Neural progenitor cell (in vitro differentiated cells): ENCODE measurements at regions not wholly inside any gene's neighbourhood (a gene's known extent, or its start where the extent isn't known, plus 50 kb on each side); places are given as distances from the start of the nearest gene placed in this dataset.

ENCODE experiments used
- EZH2 ChIP-seq: fragments of 200-600 bp; sonication (generic); IDR thresholded peaks from 2 replicates; pipeline ENCODE4 v1.6.1; 2017; ENCODE audit warnings: antibody characterized with exemption, mild to moderate bottlenecking, moderate library complexity
- TF ChIP-seq, protein P1 (sequence below): fragments of 200-600 bp; sonication (generic); IDR thresholded peaks from 2 replicates; pipeline ENCODE4 v1.5.1; 2017; ENCODE audit warnings: antibody characterized with exemption, mild to moderate bottlenecking

GRCh38 chrY:10986655-10987054 is 1459.0 kb downstream of the TSPY10 start:
- TF ChIP-seq, protein P1, sequence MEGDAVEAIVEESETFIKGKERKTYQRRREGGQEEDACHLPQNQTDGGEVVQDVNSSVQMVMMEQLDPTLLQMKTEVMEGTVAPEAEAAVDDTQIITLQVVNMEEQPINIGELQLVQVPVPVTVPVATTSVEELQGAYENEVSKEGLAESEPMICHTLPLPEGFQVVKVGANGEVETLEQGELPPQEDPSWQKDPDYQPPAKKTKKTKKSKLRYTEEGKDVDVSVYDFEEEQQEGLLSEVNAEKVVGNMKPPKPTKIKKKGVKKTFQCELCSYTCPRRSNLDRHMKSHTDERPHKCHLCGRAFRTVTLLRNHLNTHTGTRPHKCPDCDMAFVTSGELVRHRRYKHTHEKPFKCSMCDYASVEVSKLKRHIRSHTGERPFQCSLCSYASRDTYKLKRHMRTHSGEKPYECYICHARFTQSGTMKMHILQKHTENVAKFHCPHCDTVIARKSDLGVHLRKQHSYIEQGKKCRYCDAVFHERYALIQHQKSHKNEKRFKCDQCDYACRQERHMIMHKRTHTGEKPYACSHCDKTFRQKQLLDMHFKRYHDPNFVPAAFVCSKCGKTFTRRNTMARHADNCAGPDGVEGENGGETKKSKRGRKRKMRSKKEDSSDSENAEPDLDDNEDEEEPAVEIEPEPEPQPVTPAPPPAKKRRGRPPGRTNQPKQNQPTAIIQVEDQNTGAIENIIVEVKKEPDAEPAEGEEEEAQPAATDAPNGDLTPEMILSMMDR = no peak
- no peak for TF ChIP-seq EZH2
